ENCODE measurements at regions not wholly inside any gene's neighbourhood (a gene's known extent, or its start where the extent isn't known, plus 50 kb on each side); places are given as distances from the start of the nearest gene placed in this dataset.
"Not testable (repeated sequence)": the region's sequence is repeated elsewhere in the genome, so short reads cannot be mapped to it uniquely, and the experiment has no call there.

DNA sequence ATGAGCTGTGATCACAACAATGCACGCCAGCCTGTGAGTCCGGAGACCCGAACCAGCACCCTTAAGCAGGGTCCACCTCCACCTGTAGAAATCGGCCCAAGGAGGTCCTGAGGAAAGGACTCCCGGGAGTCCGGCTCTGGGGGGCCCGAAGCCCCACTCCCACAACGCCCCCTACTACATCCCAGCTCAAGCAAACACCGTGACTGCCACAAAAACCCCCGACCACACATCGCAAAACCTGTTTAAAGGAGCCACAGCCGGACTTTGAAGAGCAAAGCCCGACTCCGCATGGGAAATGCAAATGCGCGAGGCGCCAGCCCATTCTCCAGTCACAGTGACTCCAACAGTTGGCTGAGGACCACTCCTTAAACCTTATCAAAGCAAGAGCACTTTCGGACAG lies 682.4 kb downstream of the KCNJ18 start:
- no peak for TF ChIP-seq CTCF (IDR thresholded peaks at IDR 0.05; ENCODE audit: borderline replicate concordance, control extremely low read depth, extremely low read depth, insufficient read depth, missing control alignments)
- in situ Hi-C loops (cut with MboI; ENCODE audit: low sequenced_read_pairs, unreplicated experiment), result no loop called here
- no peak for DNase-seq (ENCODE audit: low spot score)

- in situ Hi-C loops (cut with MboI; ENCODE audit: low sequenced_read_pairs, unreplicated experiment); DNase-seq (ENCODE audit: low spot score): not testable (repeated sequence)
These were observed 684.4 kb downstream of the KCNJ18 start for GRCh38 chr17:22376747-22377146.

- DNase-seq (ENCODE audit: low spot score); in situ Hi-C loops (cut with MboI; ENCODE audit: low sequenced_read_pairs, unreplicated experiment): not testable (repeated sequence)
These were observed 686.4 kb downstream of the KCNJ18 start for GRCh38 chr17:22378748-22379147.

DNA sequence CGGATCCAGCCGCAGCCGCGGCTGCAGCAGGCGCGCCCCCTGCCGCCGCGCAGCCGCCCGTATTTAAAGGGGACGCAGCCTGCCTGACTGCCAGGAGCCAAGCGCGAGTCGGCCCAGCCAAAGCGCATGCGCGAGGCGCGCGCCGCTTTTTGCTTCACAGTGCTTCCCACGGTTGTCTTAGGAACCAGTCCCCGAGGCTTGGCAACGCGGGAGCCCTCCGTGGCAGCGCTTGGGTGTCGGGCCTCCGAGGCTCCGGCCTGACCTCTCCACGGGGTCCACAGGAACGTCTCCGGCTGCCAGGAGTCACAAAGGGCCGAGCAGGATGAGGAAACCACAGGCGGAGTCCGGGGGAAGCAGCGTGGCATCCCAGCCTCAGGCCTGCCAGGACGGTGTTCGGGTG lies 689.3 kb downstream of the KCNJ18 start:
- DNase-seq (ENCODE audit: low spot score); in situ Hi-C loops (cut with MboI; ENCODE audit: low sequenced_read_pairs, unreplicated experiment): not testable (repeated sequence)

DNA sequence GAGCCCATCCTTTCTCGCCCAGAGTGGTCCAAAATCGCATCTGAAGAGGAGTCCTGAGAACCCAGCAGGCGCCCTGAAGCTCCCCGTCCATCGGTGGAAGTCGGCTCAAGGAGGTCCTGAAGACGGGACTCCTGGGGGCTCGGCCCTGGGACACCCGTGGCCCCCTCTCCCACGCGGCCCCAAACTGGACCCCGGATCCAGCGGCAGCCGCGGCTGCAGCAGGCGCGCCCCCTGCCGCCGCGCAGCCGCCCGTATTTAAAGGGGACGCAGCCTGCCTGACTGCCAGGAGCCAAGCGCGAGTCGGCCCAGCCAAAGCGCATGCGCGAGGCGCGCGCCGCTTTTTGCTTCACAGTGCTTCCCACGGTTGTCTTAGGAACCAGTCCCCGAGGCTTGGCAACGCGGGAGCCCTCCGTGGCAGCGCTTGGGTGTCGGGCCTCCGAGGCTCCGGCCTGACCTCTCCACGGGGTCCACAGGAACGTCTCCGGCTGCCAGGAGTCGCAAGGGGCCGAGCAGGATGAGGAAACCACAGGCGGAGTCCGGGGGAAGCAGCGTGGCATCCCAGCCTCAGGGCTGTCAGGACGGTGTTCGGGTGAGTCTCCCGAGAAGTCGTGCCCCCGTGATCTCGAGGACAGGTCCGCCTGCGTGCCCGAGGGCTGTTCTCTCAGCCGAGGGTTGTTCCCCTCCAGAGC lies 691.6 kb downstream of the KCNJ18 start:
- in situ Hi-C loops (cut with MboI; ENCODE audit: low sequenced_read_pairs, unreplicated experiment), result not testable (repeated sequence)

GRCh38 chr17:22384461-22384800 lies 692.1 kb downstream of the KCNJ18 start:
- DNase-seq (ENCODE audit: low spot score); in situ Hi-C loops (cut with MboI; ENCODE audit: low sequenced_read_pairs, unreplicated experiment): not testable (repeated sequence)

More for the DNA sequence above, 691.6 kb downstream of the KCNJ18 start:
- not testable (repeated sequence) for DNase-seq (ENCODE audit: low spot score)

DNA sequence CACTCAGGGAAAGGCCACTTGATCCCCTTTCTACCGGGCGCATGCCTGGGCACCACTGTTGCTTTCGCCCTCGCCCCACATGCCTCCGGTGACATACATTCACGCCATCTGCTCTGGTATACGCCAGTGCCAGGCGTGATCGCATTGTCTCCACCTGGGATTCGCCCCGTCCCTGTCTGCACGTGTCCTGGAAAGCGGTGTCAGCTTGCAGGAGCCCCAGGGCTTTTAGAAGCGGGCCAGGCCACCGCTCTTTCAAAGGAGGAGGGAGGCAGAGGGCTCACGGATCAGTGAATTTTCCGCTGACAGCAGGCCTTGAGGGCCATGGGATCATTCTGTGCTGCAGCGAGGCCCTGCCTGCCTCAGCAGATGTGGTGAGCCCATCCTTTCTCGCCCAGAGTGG lies 706.1 kb downstream of the KCNJ18 start:
- DNase-seq (ENCODE audit: low spot score); in situ Hi-C loops (cut with MboI; ENCODE audit: low sequenced_read_pairs, unreplicated experiment): not testable (repeated sequence)

DNA sequence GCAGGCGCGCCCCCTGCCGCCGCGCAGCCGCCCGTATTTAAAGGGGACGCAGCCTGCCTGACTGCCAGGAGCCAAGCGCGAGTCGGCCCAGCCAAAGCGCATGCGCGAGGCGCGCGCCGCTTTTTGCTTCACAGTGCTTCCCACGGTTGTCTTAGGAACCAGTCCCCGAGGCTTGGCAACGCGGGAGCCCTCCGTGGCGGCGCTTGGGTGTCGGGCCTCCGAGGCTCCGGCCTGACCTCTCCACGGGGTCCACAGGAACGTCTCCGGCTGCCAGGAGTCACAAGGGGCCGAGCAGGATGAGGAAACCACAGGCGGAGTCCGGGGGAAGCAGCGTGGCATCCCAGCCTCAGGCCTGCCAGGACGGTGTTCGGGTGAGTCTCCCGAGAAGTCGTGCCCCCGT lies 706.7 kb downstream of the KCNJ18 start:
- in situ Hi-C loops (cut with MboI; ENCODE audit: low sequenced_read_pairs, unreplicated experiment); DNase-seq (ENCODE audit: low spot score): not testable (repeated sequence)

- in situ Hi-C loops (cut with MboI; ENCODE audit: low sequenced_read_pairs, unreplicated experiment); DNase-seq (ENCODE audit: low spot score): not testable (repeated sequence)
These were observed 712.8 kb downstream of the KCNJ18 start for GRCh38 chr17:22405080-22405479.

GRCh38 chr17:22409160-22409751 lies 716.9 kb downstream of the KCNJ18 start:
- no peak for TF ChIP-seq CTCF (IDR thresholded peaks at IDR 0.05; ENCODE audit: borderline replicate concordance, control extremely low read depth, extremely low read depth, insufficient read depth, missing control alignments)
- in situ Hi-C loops (cut with MboI; ENCODE audit: low sequenced_read_pairs, unreplicated experiment), result no loop called here
- DNase-seq (ENCODE audit: low spot score), result no peak

DNA sequence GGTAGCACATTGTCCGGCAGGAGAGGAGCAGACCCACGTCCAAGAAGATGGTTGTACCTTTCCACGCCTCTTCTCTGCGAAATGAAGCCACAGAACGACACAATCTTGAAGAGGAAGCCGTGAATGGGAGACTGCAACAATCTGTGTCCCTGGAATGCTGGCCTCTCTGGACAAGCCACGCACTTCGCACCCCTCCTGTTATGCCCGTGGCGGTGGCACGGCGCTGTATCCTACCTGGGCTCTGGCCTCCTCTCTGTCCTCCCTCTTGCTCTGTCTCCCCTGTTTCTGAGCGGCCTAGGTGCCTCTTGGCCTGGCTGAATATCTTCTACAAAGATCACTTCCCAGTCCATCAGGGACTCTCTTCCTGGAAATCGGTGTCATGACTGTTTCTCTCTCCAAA lies 717.8 kb downstream of the KCNJ18 start:
- in situ Hi-C loops (cut with MboI; ENCODE audit: low sequenced_read_pairs, unreplicated experiment), result no loop called here
- no peak for DNase-seq (ENCODE audit: low spot score)
- no peak for TF ChIP-seq CTCF (IDR thresholded peaks at IDR 0.05; ENCODE audit: borderline replicate concordance, control extremely low read depth, extremely low read depth, insufficient read depth, missing control alignments)
